ENCODE measurements at regions not wholly inside any gene's neighbourhood (a gene's known extent, or its start where the extent isn't known, plus 50 kb on each side); places are given as distances from the start of the nearest gene placed in this dataset.

GRCh38 chr4:36010397-36010929 lies 233.9 kb downstream of the ARAP2 start:
- DNase-seq, result no peak

- no peak for DNase-seq
Observed at GRCh38 chr4:36011381-36011780, 232.9 kb downstream of the ARAP2 start.

- no peak for DNase-seq
Observed at GRCh38 chr4:36012503-36012902, 231.8 kb downstream of the ARAP2 start.

GRCh38 chr4:36013206-36013605 lies 231.1 kb downstream of the ARAP2 start:
- no peak for DNase-seq

All from CD4-positive, alpha-beta T cell treated with Interleukin-17A for 1 hour (primary cell).